Mesodermal cell (in vitro differentiated cells): ENCODE measurements at regions not wholly inside any gene's neighbourhood (a gene's known extent, or its start where the extent isn't known, plus 50 kb on each side); places are given as distances from the start of the nearest gene placed in this dataset.

Experiments used
- H3K27ac ChIP-seq: 2 replicates; pipeline ENCODE4 v1.7.0; 2013; ENCODE audit warnings: mild to moderate bottlenecking, low read depth, low read length, moderate library complexity; ENCODE audit not compliant: severe bottlenecking
- H3K36me3 ChIP-seq: 2 replicates; pipeline ENCODE4 v1.7.1; 2013; ENCODE audit warnings: mild to moderate bottlenecking, low read length, moderate library complexity; ENCODE audit not compliant: control insufficient read depth, insufficient read depth
- H3K4me1 ChIP-seq: one replicate; pipeline ENCODE4 v1.7.1; 2013; ENCODE audit warnings: mild to moderate bottlenecking, low read length; ENCODE audit not compliant: insufficient read depth, control insufficient read depth, poor library complexity, severe bottlenecking
- H3K4me3 ChIP-seq: 2 replicates; pipeline ENCODE4 v1.7.0; 2013; ENCODE audit warnings: low read length, control low read depth, mild to moderate bottlenecking; ENCODE audit not compliant: insufficient read depth, poor library complexity, severe bottlenecking; ENCODE audit errors: extremely low read depth
- H3K9me3 ChIP-seq: 2 replicates; pipeline ENCODE4 v1.7.1; 2013; ENCODE audit warnings: mild to moderate bottlenecking, low read length, moderate library complexity; ENCODE audit not compliant: control insufficient read depth
- WGBS, 2 experiments: methylation state at CpG; one replicate each; pipeline ENCODE4 v1.1.5; 2013; ENCODE audit warnings: missing lambda C conversion rate in 2 of 2; ENCODE audit not compliant: insufficient coverage in 2 of 2; 5-methylcytosine and 5-hydroxymethylcytosine counted together

DNA sequence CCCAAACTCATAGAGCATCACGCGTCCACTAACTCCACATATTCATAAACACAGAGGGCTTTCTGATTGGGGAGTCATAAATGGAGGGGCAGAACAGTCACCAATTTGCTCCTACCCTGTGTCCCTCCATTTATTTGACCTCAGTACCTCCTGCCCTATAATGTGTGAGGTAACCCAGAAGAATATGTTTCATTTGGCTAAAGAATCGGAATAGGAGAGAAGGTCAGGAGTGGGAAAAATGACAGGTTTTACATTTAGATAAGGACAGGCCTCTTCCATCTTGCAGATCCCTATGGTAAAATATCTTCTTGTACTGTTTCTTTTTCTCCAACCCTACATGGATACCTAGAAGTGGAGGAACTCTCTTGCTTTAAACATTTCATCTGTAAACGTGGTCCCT is 578.0 kb downstream of the TUSC7 start:
- Histone ChIP-seq H3K4me1 (no peaks in the 10 kb centered on the region), H3K4me3 (no peak overlapping the region), H3K9me3 (no peaks in the 10 kb centered on the region), H3K27ac (no peak overlapping the region), H3K36me3 (no peaks in the 10 kb centered on the region)
- WGBS, 2 experiments = 100% methylated on average over 1 of the region's 4 CpGs; no CpG with 5 or more reads in 1 of the 2 experiments

DNA sequence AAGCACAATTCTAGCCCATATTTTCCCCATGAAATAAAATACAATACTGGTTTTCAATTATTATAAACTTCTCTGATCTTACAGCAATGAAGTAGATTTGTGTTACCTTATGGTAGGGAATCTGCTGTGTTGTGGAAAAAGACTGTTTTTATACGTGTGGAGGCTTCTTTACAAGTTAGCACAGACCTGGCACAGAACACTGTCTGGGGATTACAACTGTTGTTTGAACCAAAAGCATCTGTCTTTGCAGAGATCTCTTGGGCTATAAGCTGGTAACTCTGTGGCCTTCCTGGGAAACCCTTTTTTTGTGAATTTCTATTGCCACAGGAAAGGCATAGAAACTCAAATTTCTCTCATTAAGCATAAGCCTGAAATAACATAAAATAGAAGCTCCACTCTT is 581.9 kb downstream of the TUSC7 start:
- H3K27ac ChIP-seq = no peak overlapping the region
- WGBS, 2 experiments = 67 to 71% methylated on average over 1 of the region's 1 CpG
- H3K36me3 ChIP-seq = no peaks in the 10 kb centered on the region

DNA sequence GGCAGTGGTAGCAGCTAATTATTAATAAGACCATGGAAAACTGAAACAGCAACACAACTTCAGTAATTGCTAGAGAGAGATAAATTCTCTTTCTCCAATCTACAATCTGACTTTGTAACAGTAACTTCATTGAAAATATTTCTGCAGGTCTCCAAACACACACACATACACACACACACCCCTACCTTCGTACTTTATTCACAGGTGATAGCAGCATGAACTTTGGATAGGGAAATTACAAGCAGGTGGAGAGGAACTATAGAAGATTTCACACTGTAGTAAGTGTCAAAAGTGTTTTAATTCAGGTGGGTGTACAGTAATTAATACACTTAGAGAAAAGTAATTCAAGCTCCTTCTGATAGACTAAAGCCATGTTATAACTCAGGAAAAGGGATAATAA is 587.5 kb downstream of the TUSC7 start:
- Histone ChIP-seq H3K27ac (no peak overlapping the region), H3K9me3 (no peaks in the 10 kb centered on the region), H3K4me1 (no peaks in the 10 kb centered on the region), H3K4me3 (no peak overlapping the region), H3K36me3 (no peaks in the 10 kb centered on the region)
- no CpG with 5 or more reads among the region's 1 CpG for WGBS, 2 experiments

More for the DNA sequence above, 581.9 kb downstream of the TUSC7 start:
- Histone ChIP-seq H3K4me1 (no peaks in the 10 kb centered on the region), H3K4me3 (no peak overlapping the region), H3K9me3 (no peaks in the 10 kb centered on the region)

DNA sequence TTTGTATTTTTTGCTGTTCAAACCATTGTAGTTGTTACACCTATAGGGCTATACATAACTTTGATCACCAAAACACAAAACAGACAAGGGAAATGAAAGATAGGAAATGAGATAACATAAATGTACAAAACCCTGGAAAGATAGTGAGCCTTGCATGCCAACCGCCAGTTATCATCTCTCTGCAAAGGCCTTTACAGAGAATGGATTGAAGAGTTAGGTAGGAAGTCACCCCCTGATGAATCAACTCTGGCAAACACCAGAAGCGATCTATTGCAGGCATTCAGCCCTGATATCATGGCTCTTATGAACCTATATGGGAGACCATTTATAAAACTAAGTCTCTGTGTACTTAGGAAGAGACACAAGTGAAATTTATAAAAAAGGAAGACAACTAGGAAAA is 588.0 kb downstream of the TUSC7 start:
- Histone ChIP-seq H3K27ac (no peak overlapping the region), H3K36me3 (no peaks in the 10 kb centered on the region), H3K4me3 (no peak overlapping the region), H3K9me3 (no peaks in the 10 kb centered on the region), H3K4me1 (no peaks in the 10 kb centered on the region)
- WGBS, 2 experiments = 92% methylated on average over 2 of the region's 2 CpGs; no CpG with 5 or more reads in 1 of the 2 experiments

DNA sequence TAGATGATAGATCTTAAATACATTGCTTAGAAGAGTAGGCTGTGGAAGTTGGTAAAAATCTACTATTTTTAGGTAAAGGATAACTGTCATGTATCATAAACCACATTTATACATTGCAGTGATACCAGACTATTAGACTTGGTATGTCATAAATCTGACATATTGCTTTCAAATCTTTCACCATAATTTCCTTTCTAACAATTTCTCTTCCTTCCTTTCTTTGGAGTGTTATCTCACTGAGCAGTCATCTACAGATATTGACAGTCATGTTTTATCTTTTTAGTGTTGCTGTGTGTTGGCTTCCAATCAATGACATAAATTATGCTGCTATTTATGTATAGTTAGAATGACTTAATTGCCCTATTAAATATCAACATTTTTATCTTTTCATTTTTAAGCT is 588.7 kb downstream of the TUSC7 start:
- Histone ChIP-seq H3K4me3 (no peak overlapping the region), H3K9me3 (no peaks in the 10 kb centered on the region), H3K36me3 (no peaks in the 10 kb centered on the region), H3K4me1 (no peaks in the 10 kb centered on the region), H3K27ac (no peak overlapping the region)

DNA sequence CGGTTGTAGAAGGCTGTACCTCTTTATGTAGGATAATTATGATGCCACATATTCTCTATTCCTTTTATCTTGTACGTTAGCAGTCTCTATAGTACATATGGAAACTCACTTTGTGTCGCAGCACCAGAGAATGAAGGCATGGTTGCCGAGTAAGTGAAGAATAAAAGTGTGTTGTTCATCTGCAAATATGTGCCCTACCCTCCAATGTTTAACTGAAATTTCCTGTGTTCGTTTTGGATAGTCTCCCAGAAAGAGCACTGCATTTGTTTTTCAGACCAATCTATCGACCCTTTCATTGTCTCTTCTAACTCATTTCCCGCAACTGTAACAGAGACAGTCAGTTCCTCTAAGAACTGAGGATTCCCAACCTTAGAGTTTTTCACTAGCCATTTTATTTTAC is 592.8 kb downstream of the TUSC7 start:
- 90% methylated on average over 2 of the region's 7 CpGs; no CpG with 5 or more reads in 1 of the 2 experiments for WGBS, 2 experiments
- H3K4me1 ChIP-seq = no peaks in the 10 kb centered on the region
- no peaks in the 10 kb centered on the region for H3K9me3 ChIP-seq
- no peaks in the 10 kb centered on the region for H3K36me3 ChIP-seq
- no peak overlapping the region for H3K27ac ChIP-seq
- H3K4me3 ChIP-seq = no peak overlapping the region

DNA sequence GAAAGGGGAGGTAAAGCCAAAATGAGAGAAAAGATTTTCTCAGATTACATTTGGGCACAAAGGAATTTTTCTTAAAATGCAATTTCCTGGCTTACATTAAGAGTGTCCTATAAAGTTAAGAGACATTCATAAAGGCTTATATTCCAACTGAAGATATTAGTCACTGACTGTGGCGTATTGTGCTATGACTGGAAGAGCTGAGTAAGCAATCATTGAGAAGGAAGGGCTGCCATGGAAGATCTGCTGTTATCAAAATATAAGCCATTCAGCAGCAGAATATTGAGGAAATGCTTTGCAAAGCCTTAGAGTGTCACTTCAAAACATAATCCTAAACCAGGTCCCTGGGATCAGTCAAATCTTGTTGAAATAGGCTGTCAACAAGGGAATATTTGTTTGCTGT is 593.9 kb downstream of the TUSC7 start:
- H3K4me3 ChIP-seq = no peak overlapping the region
- H3K4me1 ChIP-seq = no peaks in the 10 kb centered on the region
- 71 to 100% methylated on average over 1 of the region's 1 CpG for WGBS, 2 experiments
- no peaks in the 10 kb centered on the region for H3K9me3 ChIP-seq
- H3K36me3 ChIP-seq = no peaks in the 10 kb centered on the region
- no peak overlapping the region for H3K27ac ChIP-seq

DNA sequence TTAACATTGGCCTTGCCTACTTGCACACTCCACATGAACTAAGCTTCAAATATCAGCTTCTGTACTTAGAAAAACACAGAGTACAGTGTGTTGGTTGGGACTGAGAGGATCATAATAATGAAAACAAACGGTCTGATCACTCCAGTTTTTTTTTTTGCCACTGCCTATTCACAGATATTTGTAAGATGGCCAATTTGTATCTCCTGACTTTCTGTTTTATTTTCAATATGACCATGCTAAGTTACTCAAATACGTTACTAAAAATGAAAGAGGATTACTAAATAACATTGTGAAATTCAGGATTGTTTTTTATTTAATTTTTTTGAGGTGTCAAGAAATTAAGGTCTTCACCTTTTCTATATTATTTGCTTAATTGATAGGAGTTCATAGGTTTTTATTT is 595.1 kb downstream of the TUSC7 start:
- WGBS, 2 experiments = no CpG with 5 or more reads among the region's 2 CpGs
- no peak overlapping the region for H3K27ac ChIP-seq
- no peaks in the 10 kb centered on the region for H3K4me1 ChIP-seq
- H3K9me3 ChIP-seq = no peaks in the 10 kb centered on the region
- no peak overlapping the region for H3K4me3 ChIP-seq
- no peaks in the 10 kb centered on the region for H3K36me3 ChIP-seq

DNA sequence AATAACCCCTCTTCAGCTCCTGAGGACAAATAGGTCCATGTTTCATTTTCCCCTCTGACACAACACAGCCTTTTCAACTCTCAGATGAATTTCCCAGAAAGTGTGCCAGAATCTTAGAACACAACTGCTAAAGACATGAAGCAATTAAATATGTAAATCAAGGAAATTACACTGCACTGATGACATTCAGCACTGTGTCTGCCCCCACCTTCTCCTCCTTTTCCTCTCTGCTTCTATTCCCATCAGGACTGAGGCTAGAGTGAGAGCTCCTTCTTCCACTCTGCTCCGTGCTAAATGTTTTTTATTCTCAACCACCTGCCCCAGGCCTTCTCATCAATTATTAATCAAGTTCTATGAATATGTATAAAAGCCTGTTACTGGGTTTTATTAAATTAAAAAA is 596.1 kb downstream of the TUSC7 start:
- H3K4me1 ChIP-seq = no peaks in the 10 kb centered on the region
- no peak overlapping the region for H3K27ac ChIP-seq
- no CpG with 5 or more reads among the region's 1 CpG for WGBS, 2 experiments
- no peak overlapping the region for H3K4me3 ChIP-seq
- no peaks in the 10 kb centered on the region for H3K36me3 ChIP-seq
- H3K9me3 ChIP-seq = no peaks in the 10 kb centered on the region

DNA sequence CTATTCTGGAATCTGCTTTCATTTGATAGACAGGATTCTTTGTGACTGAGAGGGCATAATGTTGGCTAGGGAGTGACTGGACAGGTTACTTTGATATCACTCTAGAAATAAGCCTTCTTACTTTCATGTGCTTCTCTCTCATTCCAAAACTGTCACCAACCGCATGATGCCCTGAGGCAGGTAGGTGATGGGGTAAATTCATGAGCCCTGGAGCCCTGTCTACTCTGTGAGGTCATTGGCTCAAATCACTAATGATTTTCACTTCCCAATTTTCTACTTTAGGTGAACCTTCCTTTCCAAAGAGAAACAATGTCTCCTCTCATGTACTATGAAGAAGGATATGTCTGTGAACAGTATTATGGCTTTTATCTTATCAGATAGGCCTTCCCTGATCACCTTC is 596.7 kb downstream of the TUSC7 start:
- Histone ChIP-seq H3K27ac (no peak overlapping the region), H3K36me3 (no peaks in the 10 kb centered on the region), H3K4me1 (no peaks in the 10 kb centered on the region), H3K4me3 (no peak overlapping the region), H3K9me3 (no peaks in the 10 kb centered on the region)
- WGBS, 2 experiments = no CpG with 5 or more reads among the region's 1 CpG

DNA sequence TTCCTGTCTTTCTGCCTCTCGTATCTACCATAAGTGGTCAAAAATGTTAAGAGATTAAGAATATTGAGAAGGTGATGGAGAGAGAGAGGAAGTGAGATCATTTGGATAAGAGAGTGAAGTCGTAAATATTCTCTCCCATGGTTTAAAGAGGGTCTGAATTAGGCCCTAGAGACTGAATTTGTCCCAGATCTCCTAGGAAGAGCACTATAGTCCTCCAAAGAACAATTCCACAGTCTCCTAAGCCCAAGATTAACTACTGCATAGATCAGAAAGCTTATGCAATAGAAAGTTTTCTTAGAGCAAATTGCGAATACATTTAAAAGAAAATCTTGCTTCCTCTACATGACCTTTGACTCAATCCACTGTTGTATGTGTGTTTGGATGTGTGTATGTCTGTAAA is 598.8 kb downstream of the TUSC7 start:
- Histone ChIP-seq H3K36me3 (no peaks in the 10 kb centered on the region), H3K4me1 (no peaks in the 10 kb centered on the region), H3K9me3 (no peaks in the 10 kb centered on the region), H3K27ac (no peak overlapping the region), H3K4me3 (no peak overlapping the region)
- WGBS, 2 experiments = 83% methylated on average over 1 of the region's 3 CpGs; no CpG with 5 or more reads in 1 of the 2 experiments

DNA sequence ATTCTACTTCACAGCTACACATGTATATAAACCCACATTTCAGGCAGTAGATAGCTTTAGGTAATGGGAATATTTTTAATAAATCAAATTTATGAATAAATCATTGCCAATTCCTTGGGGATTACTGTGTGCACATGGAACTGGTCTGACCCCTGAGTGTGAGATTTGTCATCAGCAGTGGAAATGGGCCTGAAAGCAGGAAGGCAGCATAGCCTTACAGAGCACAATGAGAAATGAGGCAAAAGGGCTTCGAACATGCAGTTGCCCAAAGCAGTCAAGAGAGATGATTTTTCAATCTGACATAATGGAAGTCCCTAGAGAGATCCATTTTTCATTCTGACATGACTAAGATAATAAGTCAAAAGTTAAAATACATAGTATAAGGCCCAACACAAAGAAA is 599.2 kb downstream of the TUSC7 start:
- Histone ChIP-seq H3K27ac (no peak overlapping the region), H3K36me3 (no peaks in the 10 kb centered on the region), H3K4me1 (no peaks in the 10 kb centered on the region), H3K4me3 (no peak overlapping the region), H3K9me3 (no peaks in the 10 kb centered on the region)
- no CpG with 5 or more reads among the region's 1 CpG for WGBS, 2 experiments
